Neuronal stem cell (in vitro differentiated cells): ENCODE measurements at regions not wholly inside any gene's neighbourhood (a gene's known extent, or its start where the extent isn't known, plus 50 kb on each side); places are given as distances from the start of the nearest gene placed in this dataset.

Experiments used
- DNase-seq: peaks from one replicate; pipeline ENCODE4 v3.0.0-alpha.2; 2013; ENCODE audit warnings: low spot score
- H2AFZ ChIP-seq: one replicate; pipeline ENCODE4 v1.6.1; 2013; ENCODE audit warnings: mild to moderate bottlenecking, low read length, inconsistent platforms
- H2AK5ac ChIP-seq: 2 replicates; pipeline ENCODE4 v1.6.1; 2013; ENCODE audit warnings: low read depth, mild to moderate bottlenecking, inconsistent platforms, low read length, moderate library complexity, mixed read lengths
- H2BK120ac ChIP-seq: 2 replicates; pipeline ENCODE4 v1.6.1; 2013; ENCODE audit warnings: low read depth, mild to moderate bottlenecking, inconsistent platforms, low read length, moderate library complexity, mixed read lengths
- H2BK12ac ChIP-seq: one replicate; pipeline ENCODE4 v1.6.1; 2013; ENCODE audit warnings: low read length, inconsistent platforms
- H2BK15ac ChIP-seq: 2 replicates; pipeline ENCODE4 v1.6.1; 2013; ENCODE audit warnings: mild to moderate bottlenecking, low read length, inconsistent platforms, mixed read lengths
- H2BK5ac ChIP-seq: one replicate; pipeline ENCODE4 v1.6.1; 2013; ENCODE audit warnings: inconsistent platforms, mild to moderate bottlenecking, low read length, moderate library complexity
- H3K14ac ChIP-seq: one replicate; pipeline ENCODE4 v1.6.1; 2013; ENCODE audit warnings: low read length, inconsistent platforms
- H3K18ac ChIP-seq: 2 replicates; pipeline ENCODE4 v1.6.1; 2013; ENCODE audit warnings: low read length, inconsistent platforms
- H3K23ac ChIP-seq: 2 replicates; pipeline ENCODE4 v1.6.1; 2013; ENCODE audit warnings: low read depth, mild to moderate bottlenecking, mixed read lengths, low read length, inconsistent platforms; ENCODE audit not compliant: poor library complexity
- H3K27ac ChIP-seq: replicated peaks from 3 replicates; pipeline ENCODE4 v1.5.1; 2013; ENCODE audit warnings: low read length, inconsistent platforms
- H3K27me3 ChIP-seq, 3 experiments: 2 replicates each; pipeline ENCODE4 v1.6.1; 2013; ENCODE audit warnings: low read length in 3 of 3, mild to moderate bottlenecking in 2 of 3, inconsistent platforms in 1 of 3, low read depth in 1 of 3, mixed read lengths in 1 of 3, moderate library complexity in 1 of 3; ENCODE audit not compliant: control insufficient read depth in 3 of 3, insufficient read depth in 3 of 3
- H3K36me3 ChIP-seq, 2 donors: replicated peaks in 1 of 2; 2 replicates each; pipeline ENCODE4 v1.6.1; 2013; ENCODE audit warnings: low read length in 2 of 2; ENCODE audit not compliant: control insufficient read depth in 2 of 2, insufficient read depth in 2 of 2
- H3K4ac ChIP-seq: 2 replicates; pipeline ENCODE4 v1.6.1; 2013; ENCODE audit warnings: inconsistent platforms, mild to moderate bottlenecking, low read length, moderate library complexity
- H3K4me1 ChIP-seq, 2 donors: 1 replicate in 1 of 2; 2 replicates in 1 of 2; pipeline ENCODE4 v1.6.1; 2013; ENCODE audit warnings: low read length in 2 of 2, low read depth in 1 of 2; ENCODE audit not compliant: control insufficient read depth in 2 of 2, insufficient read depth in 1 of 2
- H3K4me2 ChIP-seq: one replicate; pipeline ENCODE4 v1.6.1; 2013; ENCODE audit warnings: mild to moderate bottlenecking, low read length, inconsistent platforms; ENCODE audit not compliant: insufficient read depth, poor library complexity, severe bottlenecking
- H3K4me3 ChIP-seq, 2 donors: 2 replicates each; pipeline ENCODE4 v1.5.1; 2013; ENCODE audit warnings: low read length in 2 of 2, mild to moderate bottlenecking in 2 of 2, inconsistent platforms in 1 of 2, moderate library complexity in 1 of 2
- H3K79me1 ChIP-seq: one replicate; pipeline ENCODE4 v1.6.1; 2013; ENCODE audit warnings: low read depth, mild to moderate bottlenecking, inconsistent platforms, low read length, moderate library complexity
- H3K9ac ChIP-seq: one replicate; pipeline ENCODE4 v1.6.1; 2013; ENCODE audit warnings: mild to moderate bottlenecking, low read depth, low read length, inconsistent platforms; ENCODE audit not compliant: poor library complexity
- H3K9me3 ChIP-seq, 2 donors: replicated peaks in 1 of 2; 2 replicates each; pipeline versions ENCODE3 to v1.6.1; 2013; ENCODE audit warnings: low read length in 2 of 2, mild to moderate bottlenecking in 2 of 2, inconsistent platforms in 1 of 2, low read depth in 1 of 2, mixed read lengths in 1 of 2, moderate library complexity in 1 of 2; ENCODE audit not compliant: control insufficient read depth in 2 of 2, insufficient read depth in 1 of 2
- H4K8ac ChIP-seq: one replicate; pipeline ENCODE4 v1.6.1; 2013; ENCODE audit warnings: low read depth, mild to moderate bottlenecking, inconsistent platforms, low read length, moderate library complexity
- H4K91ac ChIP-seq: one replicate; pipeline ENCODE4 v1.6.1; 2013; ENCODE audit warnings: low read length, low read depth, mild to moderate bottlenecking, inconsistent platforms; ENCODE audit not compliant: poor library complexity
- WGBS, 2 donors: extraction: QIAGEN DNeasy Blood & Tissue Kit; methylation state at CpG; one replicate each; pipeline ENCODE4 v1.1.7; 2013; ENCODE audit warnings: missing lambda C conversion rate in 2 of 2, mixed read lengths in 1 of 2; ENCODE audit not compliant: insufficient read length in 2 of 2, insufficient replicate concordance in 1 of 2; ENCODE audit errors: extremely low coverage in 2 of 2; 5-methylcytosine and 5-hydroxymethylcytosine counted together

DNA sequence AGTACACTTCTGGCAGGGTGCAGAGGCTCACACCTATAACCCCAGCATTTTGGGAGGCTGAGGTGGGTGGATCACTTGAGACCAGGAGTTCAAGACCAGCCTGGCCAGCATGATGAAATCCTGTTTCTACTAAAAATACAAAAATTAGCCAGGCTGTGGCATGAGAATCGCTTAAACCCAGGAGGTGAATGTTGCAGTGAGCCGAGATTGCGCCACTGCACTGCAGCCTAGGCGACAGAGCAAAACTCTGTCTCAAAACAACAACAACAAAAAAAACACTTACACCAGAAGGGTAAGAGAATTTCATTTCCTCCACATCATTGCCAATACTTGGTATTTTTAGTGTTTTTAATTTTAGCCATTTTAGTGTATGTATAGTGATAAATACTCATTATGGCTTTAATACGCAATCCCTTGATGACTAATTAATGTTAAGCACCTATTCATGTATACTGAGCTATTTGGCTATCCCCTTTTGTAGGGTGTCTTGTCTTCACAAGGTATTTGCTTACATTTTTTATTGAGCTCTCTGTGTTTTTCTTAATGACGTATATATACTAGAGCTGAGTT is 77.1 kb upstream of the TNR start:
- no peak overlapping the region for H4K8ac ChIP-seq
- no peak overlapping the region for H3K4me3 ChIP-seq
- no peaks in the 10 kb centered on the region for H3K36me3 ChIP-seq
- H2BK120ac ChIP-seq: no peak overlapping the region
- H3K4me1 ChIP-seq: no peaks in the 10 kb centered on the region
- H3K4me2 ChIP-seq: no peak overlapping the region
- no peaks in the 10 kb centered on the region for H3K27me3 ChIP-seq
- H2BK15ac ChIP-seq: no peak overlapping the region
- no peak overlapping the region for H3K23ac ChIP-seq
- no peak for DNase-seq
- no peaks in the 10 kb centered on the region for H3K79me1 ChIP-seq
- no peak overlapping the region for H3K18ac ChIP-seq
- no peak overlapping the region for H3K9ac ChIP-seq
- no peak overlapping the region for H2BK5ac ChIP-seq
- no peak overlapping the region for H2AFZ ChIP-seq
- H2BK12ac ChIP-seq: no peak overlapping the region
- H3K4ac ChIP-seq: no peak overlapping the region
- WGBS, 2 donors: no CpG with 5 or more reads among the region's 6 CpGs
- no peak overlapping the region for H4K91ac ChIP-seq
- H3K9me3 ChIP-seq: no peaks in the 10 kb centered on the region
- H2AK5ac ChIP-seq: no peak overlapping the region
- H3K14ac ChIP-seq: no peak overlapping the region
- H3K27ac ChIP-seq: no peak overlapping the region

- H3K27ac ChIP-seq: no peak overlapping the region
- H2BK5ac ChIP-seq: no peak overlapping the region
- WGBS, 2 donors: no CpG with 5 or more reads among the region's 1 CpG
- H3K9ac ChIP-seq: no peak overlapping the region
- no peak overlapping the region for H4K91ac ChIP-seq
- no peak overlapping the region for H4K8ac ChIP-seq
- no peaks in the 10 kb centered on the region for H3K9me3 ChIP-seq
- no peak overlapping the region for H2AK5ac ChIP-seq
- H2BK12ac ChIP-seq: no peak overlapping the region
- no peaks in the 10 kb centered on the region for H3K79me1 ChIP-seq
- H2BK120ac ChIP-seq: no peak overlapping the region
- no peaks in the 10 kb centered on the region for H3K4me1 ChIP-seq
- H3K4me2 ChIP-seq: no peak overlapping the region
- H3K18ac ChIP-seq: no peak overlapping the region
- H3K14ac ChIP-seq: no peak overlapping the region
- H2BK15ac ChIP-seq: no peak overlapping the region
- DNase-seq: no peak
- no peak overlapping the region for H3K23ac ChIP-seq
- H3K27me3 ChIP-seq: no peaks in the 10 kb centered on the region
- no peaks in the 10 kb centered on the region for H3K36me3 ChIP-seq
- H3K4me3 ChIP-seq: no peak overlapping the region
- no peak overlapping the region for H3K4ac ChIP-seq
- H2AFZ ChIP-seq: no peak overlapping the region
Measured at GRCh38 chr1:175818929-175819328, 75.5 kb upstream of the TNR start.

- WGBS, 2 donors: no CpG with 5 or more reads among the region's 2 CpGs
- Histone ChIP-seq H4K8ac (no peak overlapping the region), H4K91ac (no peak overlapping the region)
Measured at GRCh38 chr1:175817445-175817844, 74.0 kb upstream of the TNR start.

DNA sequence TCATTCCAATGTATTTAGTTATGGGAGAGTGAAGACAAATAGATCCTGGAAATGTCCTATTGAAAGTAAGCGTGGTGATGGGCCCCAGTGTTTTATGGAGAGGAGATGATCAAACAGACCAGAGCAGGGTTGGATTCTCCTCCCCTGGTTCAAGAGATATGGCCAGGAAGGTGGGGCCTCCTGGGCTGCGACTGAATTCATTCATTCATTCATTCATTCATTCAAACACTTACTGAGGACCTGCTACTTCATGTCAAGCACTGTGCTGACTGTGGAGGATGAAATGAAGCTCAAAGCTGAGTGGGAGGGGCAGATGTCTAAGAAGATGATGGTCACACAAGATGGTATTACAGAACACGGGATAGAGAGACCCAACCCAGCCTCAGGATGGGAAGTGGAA is 71.5 kb upstream of the TNR start:
- no peak overlapping the region for H3K4ac ChIP-seq
- H4K8ac ChIP-seq: no peak overlapping the region
- no peak overlapping the region for H3K14ac ChIP-seq
- no peak overlapping the region for H2BK5ac ChIP-seq
- H3K27ac ChIP-seq: no peak overlapping the region
- H3K23ac ChIP-seq: no peak overlapping the region
- H2AFZ ChIP-seq: no peak overlapping the region
- DNase-seq: no peak
- no CpG with 5 or more reads among the region's 3 CpGs for WGBS, 2 donors
- no peaks in the 10 kb centered on the region for H3K36me3 ChIP-seq
- no peak overlapping the region for H4K91ac ChIP-seq
- no peak overlapping the region for H3K9ac ChIP-seq
- no peak overlapping the region for H3K4me2 ChIP-seq
- no peak overlapping the region for H2BK12ac ChIP-seq
- no peak overlapping the region for H2AK5ac ChIP-seq
- no peaks in the 10 kb centered on the region for H3K4me1 ChIP-seq
- no peak overlapping the region for H2BK120ac ChIP-seq
- H3K18ac ChIP-seq: no peak overlapping the region
- no peak overlapping the region for H2BK15ac ChIP-seq
- no peak overlapping the region for H3K4me3 ChIP-seq
- H3K9me3 ChIP-seq: no peaks in the 10 kb centered on the region
- no peaks in the 10 kb centered on the region for H3K79me1 ChIP-seq
- H3K27me3 ChIP-seq: no peaks in the 10 kb centered on the region

More at GRCh38 chr1:175817445-175817844, 74.0 kb upstream of the TNR start:
- Histone ChIP-seq H3K79me1 (no peaks in the 10 kb centered on the region), H3K4me1 (no peaks in the 10 kb centered on the region), H2BK15ac (no peak overlapping the region), H2BK5ac (no peak overlapping the region), H2BK120ac (no peak overlapping the region), H2BK12ac (no peak overlapping the region), H3K4me2 (no peak overlapping the region), H3K14ac (no peak overlapping the region), H3K27ac (no peak overlapping the region), H3K36me3 (no peaks in the 10 kb centered on the region), H3K4me3 (no peak overlapping the region), H3K4ac (no peak overlapping the region), H3K18ac (no peak overlapping the region), H3K9me3 (no peaks in the 10 kb centered on the region), H3K23ac (no peak overlapping the region), H2AK5ac (no peak overlapping the region), H2AFZ (no peak overlapping the region), H3K9ac (no peak overlapping the region), H3K27me3 (no peaks in the 10 kb centered on the region)
- no peak for DNase-seq
